ENCODE measurements at regions not wholly inside any gene's neighbourhood (a gene's known extent, or its start where the extent isn't known, plus 50 kb on each side); places are given as distances from the start of the nearest gene placed in this dataset.
"Not testable (repeated sequence)": the region's sequence is repeated elsewhere in the genome, so short reads cannot be mapped to it uniquely, and the experiment has no call there.

DNA sequence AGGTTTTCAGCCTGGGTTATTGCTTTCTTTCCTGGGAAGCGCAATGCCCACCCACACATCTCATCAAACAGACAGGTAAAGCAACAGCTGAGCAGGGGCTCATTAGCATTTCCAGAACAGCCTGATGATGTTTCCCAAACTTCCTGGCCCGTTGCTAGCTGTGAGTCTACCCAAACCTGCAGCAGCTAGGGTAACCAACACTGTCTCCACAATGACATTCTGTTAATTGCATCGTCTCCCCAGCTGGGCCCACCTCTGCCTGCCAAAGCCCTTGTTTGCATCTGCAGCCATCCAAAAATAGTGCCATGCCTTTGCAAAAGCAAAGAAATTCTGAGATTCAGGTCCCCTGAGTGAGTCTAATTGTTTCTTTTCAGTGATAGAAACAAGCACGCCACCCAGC is 273.0 kb downstream of the MED10 start:
- DNase-seq, result no peak

- DNase-seq, result no peak
These were observed 282.2 kb downstream of the MED10 start for GRCh38 chr5:6096101-6096500.

DNA sequence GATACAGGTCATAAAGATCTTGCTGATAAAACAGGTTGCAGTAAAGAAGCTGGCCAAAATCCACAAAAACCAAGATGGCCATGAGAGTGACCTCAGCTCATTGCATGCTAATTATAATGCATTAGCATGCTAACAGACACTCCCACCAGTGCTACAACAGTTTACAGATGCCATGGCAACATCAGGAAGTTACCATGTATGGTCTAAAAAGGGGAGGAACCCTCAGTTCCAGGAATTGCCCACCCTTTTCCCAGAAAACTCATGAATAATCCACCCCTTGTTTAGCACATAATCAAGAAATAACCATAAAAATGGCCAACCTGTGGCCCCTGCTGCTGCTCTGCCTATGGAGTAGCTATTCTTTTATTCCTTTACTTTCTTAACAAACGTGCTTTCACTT is 284.2 kb downstream of the MED10 start:
- not testable (repeated sequence) for DNase-seq

DNA sequence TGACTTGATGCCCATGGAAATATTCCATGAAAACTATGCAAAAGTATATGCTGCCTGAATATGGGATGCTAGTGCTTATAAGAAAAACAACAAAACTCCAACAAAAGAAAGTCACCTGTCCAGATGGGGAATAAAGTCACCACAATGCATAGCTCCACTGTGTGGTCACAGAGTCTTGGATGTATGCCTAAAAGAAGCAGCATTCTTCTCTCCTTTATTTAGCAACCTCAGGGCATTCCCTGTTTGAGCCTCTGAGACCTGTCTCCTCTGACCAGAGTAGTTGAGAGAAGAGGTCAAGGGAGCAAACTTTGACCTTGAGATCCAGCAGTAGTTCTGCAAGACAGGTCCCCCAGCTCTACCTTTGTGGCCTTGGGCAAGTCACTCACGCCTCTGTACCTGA is 287.5 kb downstream of the MED10 start:
- DNase-seq, result no peak

- no peak for DNase-seq
These were observed 288.2 kb downstream of the MED10 start for GRCh38 chr5:6090079-6090654.

DNA sequence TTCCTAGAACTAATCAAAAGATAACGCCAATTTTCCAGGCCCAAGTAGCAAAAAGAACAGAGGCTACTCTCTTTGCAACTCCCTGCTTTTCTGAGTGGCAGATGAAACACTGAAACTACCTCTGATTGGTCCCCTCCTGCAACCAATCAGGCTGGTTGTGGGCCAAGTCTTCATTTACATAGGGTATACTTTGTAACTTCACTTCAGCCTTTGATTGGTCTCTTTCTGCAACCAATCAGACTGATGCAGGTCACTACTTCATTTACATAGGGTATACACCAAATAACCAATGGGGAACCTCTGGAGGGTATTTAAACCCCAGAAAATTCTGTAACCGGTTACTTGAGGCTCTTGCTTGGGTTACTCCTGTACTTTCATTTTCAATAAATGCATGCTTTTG is 289.6 kb downstream of the MED10 start:
- no peak for DNase-seq

DNA sequence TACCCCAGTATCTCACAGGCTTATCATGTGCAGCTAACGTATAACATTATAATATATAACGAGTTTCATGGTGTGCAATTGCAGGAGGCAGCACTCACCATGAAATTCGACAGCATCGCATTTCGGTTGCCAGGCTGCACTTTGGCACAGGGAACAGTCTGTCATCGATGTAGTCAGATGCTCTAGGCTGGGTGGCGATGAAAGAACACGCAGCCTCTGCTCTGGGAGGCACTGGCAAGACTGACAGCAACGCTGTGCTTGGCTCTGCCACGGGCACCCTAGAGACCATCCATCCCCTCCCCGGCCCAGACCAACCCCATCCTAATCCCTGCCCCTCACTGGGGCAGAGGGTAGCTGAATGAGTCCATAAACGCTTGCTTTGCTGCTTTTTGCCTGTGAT is 290.8 kb downstream of the MED10 start:
- DNase-seq, result no peak

DNA sequence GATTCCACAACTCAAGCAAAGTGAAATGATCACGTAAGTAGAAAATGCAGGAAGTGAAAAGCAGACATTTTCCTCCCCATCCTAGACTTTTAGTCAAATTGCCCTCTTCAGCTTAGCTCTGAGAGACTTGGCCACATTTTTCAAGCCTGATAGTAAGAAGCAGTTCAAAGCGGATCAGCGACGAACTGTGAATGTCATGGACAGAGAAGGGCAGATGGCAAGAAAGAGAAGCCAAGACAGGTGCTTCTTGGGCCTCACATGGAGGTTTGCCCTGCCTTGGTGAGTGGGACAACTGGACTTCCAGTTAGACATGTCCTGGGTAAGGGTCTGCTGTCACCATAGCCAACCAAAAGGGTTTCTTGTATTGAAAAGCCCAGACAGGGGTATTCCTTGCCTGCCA is 291.5 kb downstream of the MED10 start:
- DNase-seq, result no peak

GRCh38 chr5:6085341-6085860 is 292.9 kb downstream of the MED10 start:
- DNase-seq, result no peak

- no peak for DNase-seq
These were observed 293.5 kb downstream of the MED10 start for GRCh38 chr5:6084836-6085235.

- DNase-seq, result no peak
These were observed 294.0 kb downstream of the MED10 start for GRCh38 chr5:6084376-6084775.

- DNase-seq, result no peak
These were observed 294.9 kb downstream of the MED10 start for GRCh38 chr5:6083311-6083978.

GRCh38 chr5:6082685-6083084 is 295.7 kb downstream of the MED10 start:
- DNase-seq, result no peak

GRCh38 chr5:6081727-6082210 is 296.6 kb downstream of the MED10 start:
- no peak for DNase-seq

GRCh38 chr5:6080930-6081726 is 297.2 kb downstream of the MED10 start:
- no peak for DNase-seq

DNA sequence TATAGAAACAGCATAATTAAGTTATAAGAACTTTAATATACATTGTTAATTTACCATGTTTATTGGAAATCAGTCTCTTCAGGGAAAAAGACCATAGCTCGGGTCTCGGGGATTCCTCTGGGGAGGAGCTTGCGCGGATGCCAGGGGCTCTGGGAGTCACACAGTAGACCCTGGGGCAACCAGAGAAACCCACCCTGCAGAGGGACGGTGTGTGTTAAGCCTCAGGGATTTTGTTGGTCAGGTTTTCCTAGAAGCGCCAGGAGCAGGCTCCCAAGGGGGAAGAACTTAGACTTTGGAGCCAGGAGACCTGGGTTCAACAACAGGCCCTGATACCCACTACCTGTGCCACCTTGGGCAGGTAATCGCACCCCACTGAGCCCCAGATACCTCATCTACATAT is 297.9 kb downstream of the MED10 start:
- no peak for DNase-seq

GRCh38 chr5:6078881-6079280 is 299.5 kb downstream of the MED10 start:
- no peak for DNase-seq

DNA sequence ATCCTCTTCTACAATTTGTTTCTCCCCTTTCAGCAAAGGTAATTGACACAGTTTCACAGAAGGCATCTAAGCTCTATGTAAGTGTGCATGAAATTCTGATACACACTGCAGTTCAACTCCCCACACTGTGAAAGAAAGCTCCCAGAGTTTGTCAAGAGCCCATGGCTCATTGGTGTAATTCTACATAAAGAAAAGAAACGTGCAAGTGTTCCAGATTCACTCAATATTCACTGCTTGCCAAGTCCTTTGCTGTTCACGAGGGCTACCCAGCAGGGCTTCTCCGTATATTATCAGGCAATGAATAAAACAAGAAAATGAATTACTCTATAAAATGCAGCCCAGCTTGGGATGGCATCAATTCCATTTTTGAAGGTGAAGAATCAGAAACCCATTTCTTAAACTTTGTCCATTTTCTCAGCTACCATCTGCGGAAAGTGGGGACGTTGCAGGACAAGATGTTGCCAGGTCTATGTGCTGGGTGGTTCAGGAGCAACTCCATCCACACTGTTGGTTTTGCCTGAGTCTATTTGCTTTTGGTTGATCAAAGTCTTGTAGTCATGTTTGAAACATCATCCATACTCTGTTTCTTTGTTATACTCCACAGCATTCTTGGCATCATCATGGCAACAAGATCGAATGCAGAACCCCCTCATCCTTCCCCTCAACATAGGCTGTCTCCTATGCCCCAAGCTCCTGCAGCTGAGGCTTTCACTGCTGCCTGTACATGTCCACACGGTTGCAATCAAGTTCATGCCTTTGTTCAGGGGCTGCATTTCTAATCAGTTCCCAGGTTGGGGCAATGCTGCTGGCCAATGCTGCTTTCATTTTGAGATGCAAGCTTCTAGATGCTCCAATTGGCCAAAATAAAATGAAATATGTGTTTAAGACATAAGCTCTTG is 301.8 kb downstream of the MED10 start:
- DNase-seq, result no peak

GRCh38 chr5:6072488-6072887 is 305.9 kb downstream of the MED10 start:
- DNase-seq, result not testable (repeated sequence)

- peak; percentile 99 for DNase-seq
These were observed 308.7 kb downstream of the MED10 start for GRCh38 chr5:6069496-6070185.

DNA sequence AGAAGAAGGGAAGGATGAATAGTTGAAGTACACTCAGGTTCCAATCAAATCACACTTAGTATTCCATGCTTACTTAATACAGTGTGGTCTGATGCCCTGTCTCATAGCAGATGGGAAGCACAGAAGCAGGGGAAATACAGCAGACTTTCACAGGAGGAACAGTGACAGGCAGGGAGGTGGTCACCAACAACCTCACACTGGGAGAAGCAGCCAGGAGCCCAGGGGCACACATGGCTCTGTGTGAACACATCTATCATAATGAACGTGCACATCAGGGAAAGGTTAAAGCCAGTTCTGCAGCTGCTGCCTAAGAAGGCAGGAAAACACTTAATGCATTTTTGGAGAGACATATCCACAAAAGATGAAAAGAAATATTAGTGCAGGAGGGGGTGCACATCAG is 312.3 kb downstream of the MED10 start:
- no peak for DNase-seq

DNA sequence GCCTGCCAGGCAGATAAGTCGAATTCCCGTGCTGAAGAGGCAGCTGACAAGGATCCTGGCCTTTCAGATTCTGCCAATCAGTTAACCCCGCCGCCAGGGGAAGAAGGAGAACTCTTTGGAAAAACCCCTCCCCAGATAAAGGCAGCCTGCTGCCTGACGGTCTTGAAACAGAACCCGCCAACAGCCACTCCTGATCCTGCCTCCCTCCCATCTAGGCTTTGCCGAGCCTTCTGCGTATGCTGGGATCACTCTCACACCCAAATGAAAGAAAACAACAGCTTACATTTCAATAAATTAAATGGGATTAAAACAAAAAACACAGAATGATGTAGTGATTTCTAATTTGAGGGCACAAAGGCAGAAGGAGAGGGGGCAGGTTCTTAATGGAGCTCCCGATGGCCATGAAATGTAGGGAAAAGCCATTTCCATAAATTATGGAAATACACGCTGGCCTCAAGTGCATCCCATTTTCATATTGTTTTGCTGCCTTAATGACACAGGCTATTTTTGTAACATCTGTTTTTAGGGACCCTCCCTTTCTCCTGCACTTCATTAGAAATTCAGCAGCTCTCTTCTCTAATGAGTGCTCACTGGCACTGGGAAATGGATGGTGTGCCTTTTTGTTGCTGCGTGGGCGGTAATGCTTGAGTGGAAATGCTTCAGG is 319.1 kb downstream of the MED10 start:
- DNase-seq, result peak; percentile 97

Measured in NCI-H526 treated with DMSO at 0.1 percent for 48 hours (cell line).